ENCODE measurements at regions not wholly inside any gene's neighbourhood (a gene's known extent, or its start where the extent isn't known, plus 50 kb on each side); places are given as distances from the start of the nearest gene placed in this dataset.

GRCh38 chr2:216312441-216312840 lies 59.8 kb downstream of the MARCHF4 start (continued):
- TF ChIP-seq ZNF281 (CRISPR knock-in tag; IDR thresholded peaks at IDR 0.05) (no peak), ELF4 (CRISPR knock-in tag; IDR thresholded peaks at IDR 0.05; ENCODE audit: low read depth) (no peak), ZNF219 (CRISPR knock-in tag; IDR thresholded peaks at IDR 0.05; ENCODE audit: borderline replicate concordance) (no peak)

- ChIA-PET CTCF (interaction anchor here (2.2 kb wide), 1 partner anchor 25 kb away, joined by 7 read pairs; no protein-coding TSS in a partner anchor), POLR2A (interaction anchor here (1.1 kb wide), 1 partner anchor 9 kb away, joined by 3 read pairs; no protein-coding TSS in a partner anchor)
- Mint-ChIP-seq H3K9me3 (no peaks in the 10 kb centered on the region), H3K4me3 (no peak overlapping the region), H3K4me1 (peaks cover 6% of the 10 kb centered on the region), H3K36me3 (no peaks in the 10 kb centered on the region), H3K27ac (no peak overlapping the region), H3K27me3 (ENCODE audit: low read depth) (no peaks in the 10 kb centered on the region)
- ATAC-seq = no peak
- no peak for DNase-seq (ENCODE audit: low spot score)
- TF ChIP-seq ATF3 (CRISPR knock-in tag; conservative IDR thresholded peaks at IDR 0.05) (no peak), ZNF317 (CRISPR knock-in tag; IDR thresholded peaks at IDR 0.05; ENCODE audit: borderline replicate concordance, low read depth) (no peak), SMAD3 (CRISPR knock-in tag; IDR thresholded peaks at IDR 0.05; ENCODE audit: borderline replicate concordance) (no peak), AR (CRISPR knock-in tag; IDR thresholded peaks at IDR 0.05) (no peak), TEAD1 (CRISPR knock-in tag; IDR thresholded peaks at IDR 0.05) (no peak), HMGXB4 (CRISPR knock-in tag; IDR thresholded peaks at IDR 0.05) (no peak), NFE2L1 (CRISPR knock-in tag; IDR thresholded peaks at IDR 0.05) (no peak), ZNF532 (CRISPR knock-in tag; IDR thresholded peaks at IDR 0.05; ENCODE audit: borderline replicate concordance) (no peak), ATF1 (CRISPR knock-in tag; IDR thresholded peaks at IDR 0.05) (no peak), TCF7 (CRISPR knock-in tag; IDR thresholded peaks at IDR 0.05; ENCODE audit: low read depth) (no peak), NR1H2 (CRISPR knock-in tag; IDR thresholded peaks at IDR 0.05) (no peak), ATF2 (CRISPR knock-in tag; IDR thresholded peaks at IDR 0.05; ENCODE audit: borderline replicate concordance, low read depth) (no peak), MXD4 (CRISPR knock-in tag; IDR thresholded peaks at IDR 0.05; ENCODE audit: borderline replicate concordance) (no peak), ZBTB21 (CRISPR knock-in tag; IDR thresholded peaks at IDR 0.05; ENCODE audit: borderline replicate concordance) (no peak), ZNF512 (CRISPR knock-in tag; IDR thresholded peaks at IDR 0.05; ENCODE audit: borderline replicate concordance) (no peak), FOXJ3 (CRISPR knock-in tag; IDR thresholded peaks at IDR 0.05; ENCODE audit: borderline replicate concordance) (no peak), ZNF416 (CRISPR knock-in tag; IDR thresholded peaks at IDR 0.05) (no peak), OVOL2 (CRISPR knock-in tag; IDR thresholded peaks at IDR 0.05; ENCODE audit: borderline replicate concordance) (no peak)
Observed at GRCh38 chr2:216308576-216308975, 63.7 kb downstream of the MARCHF4 start.
